MV-4-11 (cell line): ENCODE measurements at regions not wholly inside any gene's neighbourhood (a gene's known extent, or its start where the extent isn't known, plus 50 kb on each side); places are given as distances from the start of the nearest gene placed in this dataset.

Source experiments
- DNase-seq: peaks from one replicate; lab custom pipeline; 2025; lab: John Stamatoyannopoulos, UW

GRCh38 chr3:117557464-117558090 lies 848.0 kb downstream of the TUSC7 start:
- no peak for DNase-seq

GRCh38 chr3:117558681-117559080 lies 849.1 kb downstream of the TUSC7 start:
- no peak for DNase-seq

- DNase-seq = no peak
Measured at GRCh38 chr3:117562000-117562399, 852.4 kb downstream of the TUSC7 start.

- DNase-seq = no peak
Measured at GRCh38 chr3:117563063-117563462, 853.5 kb downstream of the TUSC7 start.

GRCh38 chr3:117565777-117566176 lies 856.2 kb downstream of the TUSC7 start:
- DNase-seq = no peak

GRCh38 chr3:117566926-117567325 lies 857.3 kb downstream of the TUSC7 start:
- peak; percentile 62 for DNase-seq

- no peak for DNase-seq
Measured at GRCh38 chr3:117567382-117567781, 857.8 kb downstream of the TUSC7 start.

GRCh38 chr3:117567906-117568305 lies 858.3 kb downstream of the TUSC7 start:
- DNase-seq = peak; percentile 59

GRCh38 chr3:117572786-117573185 lies 863.2 kb downstream of the TUSC7 start:
- DNase-seq = peak; percentile 26

GRCh38 chr3:117580806-117581205 lies 871.2 kb downstream of the TUSC7 start:
- DNase-seq = peak; percentile 22

- no peak for DNase-seq
Measured at GRCh38 chr3:117586161-117586560, 876.6 kb downstream of the TUSC7 start.

- DNase-seq = no peak
Measured at GRCh38 chr3:117587416-117587815, 877.8 kb downstream of the TUSC7 start.

- DNase-seq = no peak
Measured at GRCh38 chr3:117589454-117589853, 879.9 kb downstream of the TUSC7 start.

GRCh38 chr3:117595615-117596014 lies 886.0 kb downstream of the TUSC7 start:
- no peak for DNase-seq

- DNase-seq = no peak
Measured at GRCh38 chr3:117596503-117596902, 886.9 kb downstream of the TUSC7 start.

- DNase-seq = no peak
Measured at GRCh38 chr3:117597865-117598264, 888.3 kb downstream of the TUSC7 start.

- DNase-seq = no peak
Measured at GRCh38 chr3:117600112-117600511, 890.5 kb downstream of the TUSC7 start.

GRCh38 chr3:117600666-117601065 lies 891.1 kb downstream of the TUSC7 start:
- DNase-seq = no peak

- DNase-seq = peak; percentile 22
Measured at GRCh38 chr3:117602058-117602644, 892.6 kb downstream of the TUSC7 start.

GRCh38 chr3:117603097-117603496 lies 893.5 kb downstream of the TUSC7 start:
- peak; percentile 86 for DNase-seq

GRCh38 chr3:117606866-117607265 lies 897.3 kb downstream of the TUSC7 start:
- DNase-seq = no peak

- DNase-seq = no peak
Measured at GRCh38 chr3:117609330-117609729, 899.8 kb downstream of the TUSC7 start.

- no peak for DNase-seq
Measured at GRCh38 chr3:117610156-117610555, 900.6 kb downstream of the TUSC7 start.

GRCh38 chr3:117611211-117611610 lies 901.6 kb downstream of the TUSC7 start:
- DNase-seq = no peak
